NB4 (cell line): ENCODE measurements at regions not wholly inside any gene's neighbourhood (a gene's known extent, or its start where the extent isn't known, plus 50 kb on each side); places are given as distances from the start of the nearest gene placed in this dataset.

Source experiments
- DNase-seq: peaks from one replicate; pipeline ENCODE4 v3.0.0; 2010; ENCODE audit warnings: low read depth
- H3K4me3 ChIP-seq: one replicate; pipeline ENCODE4 v1.5.1; 2011; ENCODE audit warnings: mild to moderate bottlenecking, low read depth, low read length, moderate library complexity
- CTCF ChIP-seq: IDR thresholded peaks from one replicate; pipeline ENCODE4 v1.5.1; 2012; ENCODE audit warnings: low read depth, low read length
- MAX ChIP-seq: IDR thresholded peaks from 2 replicates; pipeline ENCODE4 v1.6.1; 2011; ENCODE audit warnings: low read depth, low read length
- MYC ChIP-seq: IDR thresholded peaks from 2 replicates; pipeline ENCODE4 v1.6.1; 2011; ENCODE audit warnings: low read depth, low read length
- POLR2A ChIP-seq: IDR thresholded peaks from 2 replicates; pipeline ENCODE4 v1.6.1; 2011; ENCODE audit warnings: mild to moderate bottlenecking; ENCODE audit not compliant: insufficient read length; ENCODE audit errors: extremely low read depth

- no peak overlapping the region for H3K4me3 ChIP-seq
- TF ChIP-seq POLR2A: no peak
- no peak for TF ChIP-seq MYC
- no peak for TF ChIP-seq CTCF
- no peak for TF ChIP-seq MAX
- DNase-seq: no peak
Measured at GRCh38 chr14:40850191-40850590, 756.5 kb upstream of the LRFN5 start.

- DNase-seq: no peak
- no peak overlapping the region for H3K4me3 ChIP-seq
- TF ChIP-seq CTCF (no peak), MAX (no peak), MYC (no peak), POLR2A (no peak)
Measured at GRCh38 chr14:40847480-40847879, 759.2 kb upstream of the LRFN5 start.

GRCh38 chr14:40842816-40843215 is 763.9 kb upstream of the LRFN5 start:
- H3K4me3 ChIP-seq: no peak overlapping the region
- DNase-seq: no peak
- TF ChIP-seq POLR2A: no peak
- no peak for TF ChIP-seq MAX
- TF ChIP-seq CTCF: no peak
- TF ChIP-seq MYC: no peak

- DNase-seq: no peak
- TF ChIP-seq MAX: no peak
- TF ChIP-seq POLR2A: no peak
- no peak for TF ChIP-seq CTCF
- no peak for TF ChIP-seq MYC
- no peak overlapping the region for H3K4me3 ChIP-seq
Measured at GRCh38 chr14:40841886-40842285, 764.8 kb upstream of the LRFN5 start.

- DNase-seq: no peak
- TF ChIP-seq CTCF (no peak), MAX (no peak), POLR2A (no peak), MYC (no peak)
- H3K4me3 ChIP-seq: no peak overlapping the region
Measured at GRCh38 chr14:40838601-40839000, 768.1 kb upstream of the LRFN5 start.

- TF ChIP-seq MAX (no peak), POLR2A (no peak), CTCF (no peak), MYC (no peak)
- no peak overlapping the region for H3K4me3 ChIP-seq
- no peak for DNase-seq
Measured at GRCh38 chr14:40806471-40806870, 800.2 kb upstream of the LRFN5 start.
